ENCODE measurements at regions not wholly inside any gene's neighbourhood (a gene's known extent, or its start where the extent isn't known, plus 50 kb on each side); places are given as distances from the start of the nearest gene placed in this dataset.
A peak's percentile ranks its signal among the peaks of the same experiment; 100 is the strongest.

- CTCF ChIA-PET (ENCODE audit: low intra/inter-chr PET ratio) = no interaction called here
Measured at GRCh38 chr5:85814596-85814995, 803.1 kb upstream of the COX7C start.

GRCh38 chr5:85823462-85824426 is 794.0 kb upstream of the COX7C start:
- no peaks in the 10 kb centered on the region for H3K27me3 ChIP-seq (ENCODE audit: control insufficient read depth in 2 of 2, insufficient read depth in 2 of 2, low read length in 2 of 2)
- WGBS (ENCODE audit: insufficient coverage, low coverage, missing lambda C conversion rate) = 3% methylated on average over 6 of the region's 6 CpGs
- in situ Hi-C loops (cut with MboI) = no loop called here
- H3K36me3 ChIP-seq (ENCODE audit: control insufficient read depth, insufficient read depth, low read length) = no peaks in the 10 kb centered on the region
- no peaks in the 10 kb centered on the region; a peak in 1 of 5 replicates for H3K4me1 ChIP-seq (replicated peaks in 1 of 2; ENCODE audit: control insufficient read depth in 2 of 2, insufficient read depth in 2 of 2, low read length in 2 of 2)
- H3K9me3 ChIP-seq (replicated peaks; ENCODE audit: control insufficient read depth, insufficient read depth, low read depth, low read length) = no peaks in the 10 kb centered on the region
- no peaks in the 10 kb centered on the region for H3K79me2 ChIP-seq (ENCODE audit: control insufficient read depth, insufficient read depth, low read length)
- peak; percentile 89 for ATAC-seq
- DNase-seq (ENCODE audit: extremely low read depth in 1 of 4, low spot score in 3 of 4) = peak; percentile 30 to 65 (median 50)
- no TSS peak for BruUV-seq (replicated peaks)
- ChIA-PET POLR2A (no interaction called here), CTCF (ENCODE audit: low intra/inter-chr PET ratio) (no interaction called here)
- H3K4me2 ChIP-seq (ENCODE audit: insufficient read depth, low read length) = no peak overlapping the region
- no peaks in the 10 kb centered on the region for H3K9me1 ChIP-seq (ENCODE audit: control insufficient read depth, insufficient read depth, low read length)
- intact Hi-C loops (cut with micrococcal nuclease) = no loop called here
- H4K20me1 ChIP-seq (replicated peaks; ENCODE audit: control insufficient read depth, insufficient read depth, low read length) = no peaks in the 10 kb centered on the region
- H3K4me3 ChIP-seq = no peak overlapping the region
- no peak overlapping the region for H3K9ac ChIP-seq (ENCODE audit: insufficient read depth in 1 of 2, low read depth in 2 of 2, low read length in 2 of 2)
- H3K27ac ChIP-seq (ENCODE audit: extremely low read depth, low read depth, low read length) = peak overlapping the region; percentile 61; the same call in 2 of the 3 replicates
- peak; percentile 78 for FAIRE-seq
- H2AFZ ChIP-seq (ENCODE audit: low read depth, low read length) = no peak overlapping the region
- TF ChIP-seq GATAD2A (IDR thresholded peaks at IDR 0.05) (no peak), ZNF197 (CRISPR knock-in tag; IDR thresholded peaks at IDR 0.05; ENCODE audit: low read depth) (no peak), L3MBTL2 (IDR thresholded peaks at IDR 0.05) (no peak), SREBF2 (CRISPR knock-in tag; IDR thresholded peaks at IDR 0.05) (no peak), ATF3 (IDR thresholded peaks at IDR 0.05) (0 out of 2 replicates have a peak, but pooled peaks have one; percentile 24), ATF3 (CRISPR knock-in tag; conservative IDR thresholded peaks at IDR 0.05) (no peak), FOSL1 (tag; conservative IDR thresholded peaks at IDR 0.05) (peak; percentile 49; the same call in 1 of the 2 replicates), ETS2 (tag; IDR thresholded peaks at IDR 0.05; ENCODE audit: borderline replicate concordance, poor library complexity, severe bottlenecking) (no peak), MCM2 (IDR thresholded peaks at IDR 0.05; ENCODE audit: low read depth) (no peak), DNMT1 (IDR thresholded peaks at IDR 0.05) (no peak), KDM1A (IDR thresholded peaks at IDR 0.05) (0 out of 4 replicates have a peak, but pooled peaks of 1 of the 2 experiments have one; percentile 21)

More at GRCh38 chr5:85814596-85814995, 803.1 kb upstream of the COX7C start:
- no TSS peak for BruUV-seq (replicated peaks)
- TF ChIP-seq MYBL2 (IDR thresholded peaks at IDR 0.05; ENCODE audit: low read depth) (no peak), MYBL2 (CRISPR knock-in tag; IDR thresholded peaks at IDR 0.05; ENCODE audit: borderline replicate concordance) (no peak), ELF4 (CRISPR knock-in tag; IDR thresholded peaks at IDR 0.05) (no peak)
- DNase-seq (ENCODE audit: extremely low read depth in 1 of 4, low spot score in 3 of 4) (no peak), ATAC-seq (no peak), FAIRE-seq (no peak)
- no peaks in the 10 kb centered on the region for H3K9me1 ChIP-seq (ENCODE audit: control insufficient read depth, insufficient read depth, low read length)
- no peak overlapping the region for H3K4me3 ChIP-seq
- intact Hi-C loops (cut with micrococcal nuclease) = no loop called here
- no peaks in the 10 kb centered on the region for H3K27me3 ChIP-seq (ENCODE audit: control insufficient read depth in 2 of 2, insufficient read depth in 2 of 2, low read length in 2 of 2)
- H3K9ac ChIP-seq (ENCODE audit: insufficient read depth in 1 of 2, low read depth in 2 of 2, low read length in 2 of 2) = no peak overlapping the region
- no peaks in the 10 kb centered on the region for H3K79me2 ChIP-seq (ENCODE audit: control insufficient read depth, insufficient read depth, low read length)
- no peak overlapping the region for H2AFZ ChIP-seq (ENCODE audit: low read depth, low read length)
- POLR2A ChIA-PET = interaction anchor here (0.9 kb wide), 1 partner anchor 12 kb away, joined by 3 read pairs; no protein-coding TSS in a partner anchor
- no peaks in the 10 kb centered on the region for H4K20me1 ChIP-seq (replicated peaks; ENCODE audit: control insufficient read depth, insufficient read depth, low read length)
- H3K27ac ChIP-seq (ENCODE audit: extremely low read depth, low read depth, low read length) = no peak overlapping the region
- H3K4me1 ChIP-seq (replicated peaks in 1 of 2; ENCODE audit: control insufficient read depth in 2 of 2, insufficient read depth in 2 of 2, low read length in 2 of 2) = no peaks in the 10 kb centered on the region
- no peaks in the 10 kb centered on the region for H3K36me3 ChIP-seq (ENCODE audit: control insufficient read depth, insufficient read depth, low read length)
- in situ Hi-C loops (cut with MboI) = no loop called here
- no peaks in the 10 kb centered on the region for H3K9me3 ChIP-seq (replicated peaks; ENCODE audit: control insufficient read depth, insufficient read depth, low read depth, low read length)
- no peak overlapping the region for H3K4me2 ChIP-seq (ENCODE audit: insufficient read depth, low read length)
